GM19238 (cell line): ENCODE measurements at regions not wholly inside any gene's neighbourhood (a gene's known extent, or its start where the extent isn't known, plus 50 kb on each side); places are given as distances from the start of the nearest gene placed in this dataset.

Experiments
- DNase-seq: peaks from one replicate; pipeline ENCODE4 v3.0.0; 2011; ENCODE audit warnings: low spot score; ENCODE audit not compliant: insufficient read length

DNA sequence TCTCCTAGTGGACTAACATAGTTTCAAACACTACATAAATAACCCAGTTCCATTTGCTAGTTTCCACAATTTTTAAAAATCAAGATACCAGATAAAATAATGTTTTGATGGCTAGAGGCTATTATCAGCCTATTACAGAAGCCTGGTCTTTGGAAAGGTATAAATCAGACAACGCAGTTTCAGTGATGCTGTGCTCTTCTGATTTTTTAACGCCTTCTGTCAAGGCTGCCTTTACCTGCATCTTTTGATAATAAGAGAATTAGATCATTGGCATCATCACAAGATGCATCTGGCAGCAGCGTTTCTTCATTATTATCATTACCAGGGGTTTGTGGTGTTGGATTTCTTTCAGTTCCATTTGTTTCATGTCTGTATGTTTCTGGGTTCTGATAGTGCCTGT, 268.7 kb downstream of the MTX2 start:
- no peak for DNase-seq

DNA sequence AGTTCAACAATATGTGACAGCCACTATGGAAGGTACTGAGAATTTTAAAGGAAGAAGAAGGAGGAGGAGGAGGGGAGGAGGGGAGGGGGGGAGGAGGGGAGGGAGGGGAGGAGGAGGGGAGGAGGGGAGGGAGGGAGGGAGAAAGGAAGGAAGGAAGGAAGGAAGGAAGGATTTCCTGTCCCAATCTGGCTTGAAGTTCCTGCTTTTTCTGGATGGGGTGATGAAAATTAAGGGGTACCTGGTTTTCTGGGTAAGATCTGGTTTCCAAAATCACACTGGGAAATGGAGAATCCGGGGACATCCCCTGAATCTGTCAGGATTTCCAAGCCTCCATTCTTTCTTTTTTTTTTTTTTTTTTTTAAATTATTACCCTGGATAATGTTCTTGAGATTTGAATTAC, 271.8 kb downstream of the MTX2 start:
- DNase-seq = no peak

DNA sequence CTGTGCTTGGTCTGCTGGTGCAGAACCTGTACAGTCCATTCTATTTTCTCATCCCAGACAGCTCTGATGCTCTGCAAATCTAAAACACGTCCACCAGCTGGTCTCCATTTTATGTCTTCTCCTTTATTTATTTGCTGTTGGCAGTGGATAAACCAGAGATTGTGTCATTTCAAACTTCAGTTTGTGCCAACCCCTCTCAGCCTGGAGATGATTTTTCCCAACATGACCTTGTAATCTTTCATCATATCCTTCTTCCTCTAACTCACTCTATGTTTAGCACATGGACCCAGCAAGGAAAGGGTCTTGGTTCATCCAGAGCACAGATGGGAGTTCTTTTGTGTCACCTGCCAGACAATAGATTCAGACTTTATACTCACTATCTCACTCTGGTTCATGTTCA, 273.2 kb downstream of the MTX2 start:
- DNase-seq = no peak

DNA sequence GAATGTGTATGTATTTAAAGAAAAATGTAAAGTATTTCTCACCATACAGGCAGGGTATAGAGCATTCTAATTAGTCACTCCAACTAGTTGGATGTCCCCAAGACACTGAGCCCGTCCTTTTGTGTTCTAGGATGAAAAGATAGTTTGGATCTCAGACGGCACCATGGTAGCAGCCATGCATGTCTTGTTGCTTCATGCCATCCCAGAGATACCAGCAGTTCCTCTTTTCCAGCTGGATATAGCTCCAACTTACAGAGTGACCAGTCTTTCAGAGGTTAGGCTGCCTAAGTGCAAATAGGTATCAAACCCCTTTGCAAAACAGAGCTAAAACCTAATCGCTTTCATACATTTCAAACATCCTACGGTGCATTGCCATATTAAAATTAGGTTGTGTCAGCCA, 275.3 kb downstream of the MTX2 start:
- no peak for DNase-seq

DNA sequence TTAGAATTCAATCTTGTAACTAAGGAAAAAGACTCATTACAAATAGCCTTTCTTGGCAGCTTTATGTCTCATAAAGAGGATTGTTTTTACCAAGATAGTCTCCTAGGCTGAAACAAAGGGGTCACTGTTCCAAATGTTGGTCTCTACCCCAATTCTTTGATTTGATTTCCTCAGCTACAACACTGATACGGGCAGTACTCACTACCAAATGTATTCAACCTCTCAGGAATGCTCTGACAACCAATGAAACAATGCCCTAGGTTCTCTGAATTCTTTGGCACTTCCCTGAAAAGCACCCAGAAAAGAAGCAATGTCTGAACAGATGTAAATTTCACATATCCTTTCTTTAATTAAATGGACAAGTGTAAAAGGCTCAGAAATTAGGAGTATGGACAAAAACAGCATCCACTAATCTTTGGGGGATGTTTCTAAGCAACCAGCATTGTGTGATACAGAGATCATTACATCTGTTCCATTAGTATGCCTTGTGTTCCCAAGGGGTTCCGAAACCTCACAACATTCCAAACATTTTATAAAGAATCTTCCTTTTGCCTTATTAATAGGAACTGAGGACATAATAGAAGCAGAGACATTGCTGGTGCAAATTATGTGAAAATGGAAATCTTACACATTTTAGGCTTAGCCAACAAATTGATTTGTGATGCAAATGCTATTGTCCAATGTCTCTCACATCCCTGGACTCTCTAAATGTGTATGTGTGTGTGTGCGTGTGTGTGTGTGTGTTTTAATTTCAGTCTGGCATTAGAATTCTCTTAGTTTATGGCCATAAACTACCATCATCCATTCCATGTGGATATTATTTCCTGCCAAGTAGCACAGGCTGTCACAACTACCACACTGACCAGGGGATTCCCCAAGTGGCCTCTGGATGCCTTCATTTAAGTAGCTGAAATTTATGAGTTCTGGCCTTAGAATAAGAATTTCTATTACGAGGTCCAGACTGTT, 276.0 kb downstream of the MTX2 start:
- DNase-seq = no peak

DNA sequence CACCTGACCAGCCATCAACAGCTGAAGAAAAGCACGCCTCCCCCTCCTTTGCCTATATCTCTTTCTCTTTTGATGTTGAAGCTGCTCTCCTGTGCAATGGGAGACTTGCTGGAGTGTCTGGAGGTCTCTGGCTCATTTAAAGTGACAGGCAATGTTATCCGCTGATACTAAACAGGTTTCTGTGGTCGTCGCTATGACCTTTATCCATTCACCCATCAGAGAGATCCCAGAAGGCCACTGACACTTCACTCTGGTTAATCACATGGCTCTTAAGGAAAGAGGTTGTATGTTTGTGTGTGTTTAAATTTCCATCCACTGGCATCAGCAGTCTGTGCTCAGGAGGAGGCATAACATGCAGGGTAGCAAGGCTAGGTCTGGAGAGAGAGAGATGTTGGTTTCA, 277.3 kb downstream of the MTX2 start:
- no peak for DNase-seq

DNA sequence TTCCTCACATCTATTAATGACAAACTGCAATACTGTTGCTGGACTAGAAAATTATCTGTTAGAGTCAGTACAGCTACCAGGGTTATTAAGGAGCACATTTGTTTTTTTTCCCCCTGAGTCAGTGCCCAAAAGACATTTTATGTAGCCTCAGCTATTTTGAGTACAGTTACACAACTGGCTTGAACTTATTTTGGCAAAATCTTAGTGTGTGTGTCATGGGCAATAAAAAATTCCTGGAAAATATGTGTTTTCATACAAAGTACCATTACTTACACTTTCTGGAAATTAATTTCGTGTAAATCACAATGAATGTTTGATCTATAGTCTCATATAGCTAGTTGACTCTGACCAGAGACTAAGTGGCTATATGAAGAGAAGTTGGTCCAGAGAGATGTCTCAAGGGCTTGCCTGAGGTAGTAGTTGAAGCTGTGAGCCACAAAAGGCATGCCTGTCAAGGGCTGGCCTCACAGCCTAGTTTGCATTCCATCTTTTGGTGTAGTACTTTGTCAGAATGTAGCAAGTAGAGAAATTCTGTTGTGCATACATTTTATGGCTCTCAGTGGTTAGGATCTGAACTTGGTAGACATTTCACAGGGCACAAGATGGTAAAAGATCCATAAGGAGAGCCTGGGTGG, 283.4 kb downstream of the MTX2 start:
- no peak for DNase-seq

DNA sequence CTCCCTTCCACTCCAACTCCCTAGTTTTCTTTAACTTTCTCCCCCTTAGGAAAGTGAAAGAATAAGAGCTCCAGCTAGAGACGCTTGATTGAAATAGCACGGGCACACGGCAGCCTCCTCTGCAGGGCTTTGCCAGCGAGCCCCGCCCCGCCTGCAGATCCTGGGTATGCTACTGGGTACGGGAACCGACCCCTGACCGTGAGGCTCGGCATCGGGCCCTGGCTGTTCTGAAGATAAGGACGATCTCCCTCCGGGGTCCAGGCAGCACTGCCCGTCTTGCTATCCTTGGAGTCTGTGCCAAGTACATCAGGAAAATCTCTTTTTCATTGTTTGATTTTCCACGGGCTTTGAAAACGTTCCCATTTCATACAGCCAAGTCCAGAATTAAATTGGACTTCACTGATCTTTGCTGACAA, 284.5 kb downstream of the MTX2 start:
- no peak for DNase-seq

DNA sequence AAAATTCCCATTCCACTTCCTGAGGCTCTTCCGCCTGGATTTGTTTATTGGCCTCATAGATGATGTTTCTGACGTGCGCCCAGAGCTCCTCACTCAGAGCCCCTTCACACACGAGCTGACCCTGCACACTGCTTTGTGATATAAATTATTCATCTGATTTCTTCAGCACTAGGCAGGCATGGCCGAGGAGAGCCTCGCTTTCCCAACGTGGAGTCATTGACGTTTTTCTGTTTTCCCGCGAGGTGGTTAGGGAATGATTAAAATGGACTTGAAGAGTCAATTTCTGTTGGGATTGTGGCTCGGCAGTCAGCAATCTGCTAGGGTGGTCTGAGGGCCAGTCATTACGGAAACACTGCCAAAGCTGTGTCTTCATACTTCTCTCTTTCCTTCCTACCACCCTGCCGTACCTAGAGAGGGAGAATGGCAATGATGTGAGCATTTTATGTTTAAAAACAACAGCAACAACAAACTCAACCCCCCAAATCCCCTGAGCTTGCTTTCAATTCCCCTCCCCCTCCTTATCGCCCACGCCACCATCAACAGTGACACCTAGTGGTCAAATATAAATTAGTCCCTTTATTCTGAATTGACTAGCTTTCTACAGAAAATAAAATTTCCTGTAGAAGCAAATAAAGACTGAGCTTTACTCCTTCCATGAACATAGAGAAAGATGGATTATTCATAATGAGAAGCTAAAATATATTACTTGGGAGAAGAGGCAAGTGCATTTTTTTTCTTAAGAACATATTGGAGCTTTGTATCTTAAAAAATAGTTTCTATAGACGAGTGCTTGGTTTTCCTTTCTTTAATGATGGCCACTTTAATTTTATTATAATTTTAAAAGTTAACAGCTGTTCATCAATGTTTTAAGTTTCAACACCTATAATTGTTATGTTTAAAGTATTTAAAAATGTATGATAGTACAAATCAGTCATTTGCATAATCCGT, 285.1 kb downstream of the MTX2 start:
- peak; percentile 39 for DNase-seq

DNA sequence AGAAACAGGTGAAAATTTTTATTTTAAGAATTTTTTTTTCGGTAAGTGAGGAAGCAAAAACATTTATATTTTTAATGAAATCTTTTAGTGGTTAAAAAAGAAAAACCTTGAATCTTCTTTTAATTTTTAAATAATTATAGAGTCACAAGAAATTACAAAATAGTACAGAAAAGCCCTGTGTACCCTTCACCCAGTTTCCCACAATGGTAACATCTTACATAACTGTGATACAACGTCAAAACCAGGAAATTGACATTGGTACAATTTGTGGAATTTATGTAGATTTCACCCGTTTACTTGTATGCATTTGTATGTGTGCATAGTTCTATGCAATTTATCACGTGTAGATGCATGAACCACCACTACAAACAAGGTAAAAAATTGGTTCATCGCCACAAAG, 285.9 kb downstream of the MTX2 start:
- no peak for DNase-seq

DNA sequence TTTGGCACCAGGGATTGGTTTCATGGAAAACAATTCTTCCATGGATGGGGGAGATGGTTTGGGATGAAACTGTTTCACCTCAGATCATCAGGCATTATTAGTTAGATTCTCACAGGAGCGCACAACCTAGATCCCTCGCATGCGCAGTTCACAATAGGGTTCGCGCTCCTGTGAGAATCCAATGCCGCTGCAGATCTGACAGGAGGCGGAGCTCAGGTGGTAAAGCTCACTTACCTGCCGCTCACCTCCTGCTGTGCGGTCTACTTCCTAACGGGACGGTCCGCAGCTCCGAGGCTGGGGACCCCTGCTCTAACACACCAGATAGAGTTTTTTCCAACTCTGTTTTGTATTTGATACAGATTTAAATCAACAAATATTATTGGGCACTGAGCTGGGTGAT, 286.5 kb downstream of the MTX2 start:
- no peak for DNase-seq

DNA sequence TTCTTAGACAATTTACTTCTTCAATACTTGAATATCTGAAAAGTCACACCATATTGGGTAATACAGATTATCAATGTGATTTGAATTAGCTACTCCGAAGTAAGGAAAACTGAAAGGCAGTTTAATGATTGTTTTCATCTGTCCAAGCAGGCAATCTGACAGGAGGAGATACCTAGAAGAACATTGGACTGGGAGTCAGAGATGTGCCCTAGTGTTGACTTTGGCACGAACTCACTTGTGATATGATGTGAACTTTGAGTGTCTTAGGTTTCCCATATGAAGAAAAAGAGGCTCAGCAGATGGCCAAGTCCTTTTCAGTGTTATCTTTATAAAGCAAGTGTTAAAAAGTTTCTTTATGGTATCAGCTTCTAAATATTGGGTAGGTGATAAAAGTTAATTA, 287.1 kb downstream of the MTX2 start:
- DNase-seq = no peak

DNA sequence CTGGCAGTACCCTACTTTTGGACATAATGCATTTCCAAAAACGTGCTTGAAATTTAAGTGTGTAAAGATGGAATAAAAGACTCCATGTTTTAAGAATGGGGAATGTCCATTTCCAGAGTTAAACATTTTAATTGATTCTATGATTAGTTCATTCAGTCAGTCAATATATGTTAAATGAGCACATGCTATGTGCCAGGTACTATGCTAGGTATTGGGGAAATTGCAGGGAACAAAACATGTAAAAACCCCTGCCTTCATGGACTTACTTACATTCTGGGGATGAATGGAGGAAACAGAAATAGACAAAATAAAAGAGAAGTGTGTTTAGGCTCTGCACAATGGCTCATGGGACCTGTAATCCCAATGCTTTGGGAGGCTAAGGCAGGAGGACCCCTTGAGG, 288.6 kb downstream of the MTX2 start:
- DNase-seq = no peak

DNA sequence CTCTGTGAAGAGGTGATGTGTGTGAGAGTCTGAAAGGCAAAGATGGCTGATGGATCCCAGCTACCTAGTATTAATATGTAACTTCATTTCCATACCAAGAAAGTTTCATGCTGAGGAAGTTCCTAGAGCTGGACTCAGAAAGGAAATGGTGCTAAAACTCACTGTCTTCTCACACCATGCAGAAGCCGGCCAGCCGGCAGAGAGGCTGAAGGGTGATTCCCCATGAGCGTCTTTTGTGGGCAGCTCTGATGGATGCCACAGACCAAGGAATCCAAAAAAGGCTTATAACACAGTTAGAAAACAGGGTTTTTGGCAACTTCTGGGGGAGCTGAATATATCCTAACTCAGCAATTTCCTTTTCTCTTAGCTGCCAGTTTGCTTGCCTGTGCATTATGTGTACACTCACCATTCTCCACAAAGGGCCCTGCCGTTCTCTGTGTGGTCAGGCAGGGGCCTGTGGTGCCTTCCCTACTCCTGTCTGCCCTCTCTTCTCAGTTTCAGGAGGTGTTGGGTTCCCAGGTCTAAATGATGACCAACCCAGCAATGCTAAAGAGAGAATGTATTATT, 289.4 kb downstream of the MTX2 start:
- no peak for DNase-seq

DNA sequence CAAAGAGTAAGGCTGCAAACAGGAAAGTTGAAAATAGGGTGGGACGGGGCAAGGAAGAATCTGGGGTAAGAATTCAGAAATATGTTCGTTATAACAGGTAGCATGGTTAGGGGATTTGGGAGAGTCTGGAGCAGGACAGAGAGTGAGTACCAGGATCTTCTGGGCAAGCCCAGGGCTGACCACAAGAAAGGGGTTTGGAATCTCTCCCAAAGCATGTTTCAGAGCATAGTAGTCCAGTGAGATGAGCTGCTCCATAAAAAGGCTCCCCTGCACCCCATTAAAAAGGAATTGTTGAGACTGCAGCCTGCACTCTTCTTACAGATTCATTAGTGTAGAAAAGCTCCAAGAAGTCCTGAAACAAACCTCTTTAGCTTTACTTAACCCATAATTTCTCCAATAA, 291.1 kb downstream of the MTX2 start:
- DNase-seq = no peak

DNA sequence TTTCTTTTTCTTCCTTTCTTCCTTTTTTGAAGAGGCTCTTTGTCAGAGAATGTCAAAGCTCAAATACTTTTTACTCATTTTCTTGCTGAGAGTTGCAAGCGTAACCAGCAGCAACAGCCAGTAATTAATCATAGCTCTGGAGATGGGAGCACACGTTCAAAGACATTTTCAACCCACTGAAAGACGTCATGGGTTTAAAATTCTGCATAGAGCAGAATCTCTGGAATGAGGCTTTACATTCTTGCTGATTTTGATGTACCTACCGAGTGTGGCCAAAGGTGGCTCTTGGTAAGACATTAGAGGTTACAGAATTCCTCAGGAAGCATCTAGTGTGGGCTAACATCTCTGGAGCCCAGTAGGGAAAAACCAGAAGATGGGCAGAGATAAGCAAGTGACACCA, 292.5 kb downstream of the MTX2 start:
- no peak for DNase-seq

DNA sequence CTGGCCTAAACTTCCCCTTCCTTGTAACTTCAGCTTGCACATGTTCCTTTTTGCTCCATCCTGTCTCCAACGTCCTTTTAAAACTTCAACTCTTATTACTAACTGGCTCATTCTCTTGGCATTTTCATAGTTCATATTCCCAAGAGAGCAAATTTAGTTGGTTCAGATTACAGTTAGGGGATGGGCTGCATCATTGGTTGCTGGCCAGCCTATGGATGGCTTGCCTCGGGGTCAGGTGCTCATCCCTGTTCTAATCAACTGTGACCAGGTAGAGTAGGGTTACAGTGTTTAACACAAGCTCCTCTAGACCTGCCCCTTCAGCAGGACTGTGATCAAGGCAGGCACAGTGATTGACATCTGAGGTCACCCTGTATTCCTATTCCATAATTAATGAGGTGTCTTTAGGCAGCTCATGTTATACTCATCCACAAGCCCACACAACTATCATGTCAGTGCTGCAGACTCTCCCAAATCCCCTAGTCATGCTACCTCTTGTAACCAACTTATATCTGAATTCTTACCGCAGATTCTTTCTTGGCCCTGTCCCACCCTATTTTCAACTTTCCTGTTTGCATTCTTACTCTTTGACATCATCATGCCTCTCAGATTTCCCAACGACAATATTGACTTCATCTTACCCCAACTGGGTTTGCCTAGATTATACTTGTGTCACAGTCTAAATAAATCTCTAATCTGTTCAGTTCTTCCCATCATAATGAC, 293.3 kb downstream of the MTX2 start:
- DNase-seq = no peak

DNA sequence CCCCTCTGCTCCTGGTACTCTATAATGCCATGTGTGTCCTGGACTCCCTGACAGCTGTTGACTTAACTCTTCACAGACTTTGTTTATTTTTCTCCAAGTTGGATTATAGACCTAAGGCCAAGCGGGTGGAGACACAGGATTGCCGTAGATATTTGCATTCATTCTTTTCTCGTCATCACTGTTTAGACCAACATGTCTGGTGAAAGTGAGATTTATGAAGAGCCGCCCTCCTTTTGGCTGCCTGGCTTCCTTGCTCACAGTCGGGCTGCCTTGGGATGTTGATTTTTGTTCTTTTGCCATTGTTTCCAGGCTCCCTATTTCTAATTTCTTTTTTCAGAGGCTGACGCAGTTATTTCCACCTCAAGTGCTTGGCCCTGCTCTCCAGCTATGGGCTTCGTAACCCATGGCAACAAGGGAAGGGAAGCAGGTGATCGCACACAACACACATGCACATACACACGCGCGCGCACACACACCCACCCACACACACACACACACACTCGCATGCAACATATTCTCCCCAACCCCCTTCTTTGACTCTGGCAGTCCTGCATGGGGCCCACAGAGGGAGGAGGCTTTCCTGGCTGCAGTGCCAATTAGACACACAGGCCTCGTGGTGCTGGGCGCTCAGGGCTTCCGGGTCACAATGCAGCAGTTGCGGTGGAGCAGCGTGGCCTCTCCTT, 296.5 kb downstream of the MTX2 start:
- DNase-seq = no peak

DNA sequence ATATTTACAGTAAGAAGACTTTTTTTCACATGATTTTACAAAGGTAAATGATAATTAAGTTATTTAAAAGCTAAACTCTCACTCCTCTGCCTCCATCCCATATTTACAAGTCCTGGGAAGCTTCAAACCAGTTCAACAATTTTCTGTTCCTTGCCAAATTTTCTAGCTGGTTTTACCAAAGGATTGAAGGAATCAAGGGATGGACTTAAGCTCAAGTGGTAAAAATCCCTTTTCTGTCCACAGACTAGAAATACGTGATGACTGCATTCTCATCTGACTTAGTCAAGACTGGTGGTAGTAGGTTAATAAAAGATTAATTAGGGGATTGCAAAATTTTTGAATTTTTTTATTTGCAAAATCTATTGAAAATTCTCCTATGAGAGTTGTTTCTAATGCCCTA, 297.3 kb downstream of the MTX2 start:
- DNase-seq = no peak

DNA sequence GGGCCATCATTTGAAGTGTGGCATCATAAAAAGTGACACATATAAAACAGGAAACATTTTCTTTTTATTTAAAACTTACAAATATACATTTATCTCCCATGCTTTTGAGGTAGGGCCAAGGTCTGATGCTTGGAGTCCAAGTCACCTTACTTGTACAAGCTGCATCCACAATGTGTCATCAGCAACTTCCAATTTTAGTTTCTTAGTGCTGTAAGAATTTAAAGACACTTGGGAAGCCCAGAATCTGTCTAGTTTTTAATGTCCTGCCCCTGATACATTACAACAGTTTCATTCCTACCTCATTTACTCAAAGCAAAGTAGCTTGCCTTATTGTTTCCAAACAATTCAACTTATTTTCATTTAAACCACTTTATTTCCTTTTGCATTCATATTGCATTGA, 297.7 kb downstream of the MTX2 start:
- no peak for DNase-seq
